ENCODE measurements at regions not wholly inside any gene's neighbourhood (a gene's known extent, or its start where the extent isn't known, plus 50 kb on each side); places are given as distances from the start of the nearest gene placed in this dataset.

DNA sequence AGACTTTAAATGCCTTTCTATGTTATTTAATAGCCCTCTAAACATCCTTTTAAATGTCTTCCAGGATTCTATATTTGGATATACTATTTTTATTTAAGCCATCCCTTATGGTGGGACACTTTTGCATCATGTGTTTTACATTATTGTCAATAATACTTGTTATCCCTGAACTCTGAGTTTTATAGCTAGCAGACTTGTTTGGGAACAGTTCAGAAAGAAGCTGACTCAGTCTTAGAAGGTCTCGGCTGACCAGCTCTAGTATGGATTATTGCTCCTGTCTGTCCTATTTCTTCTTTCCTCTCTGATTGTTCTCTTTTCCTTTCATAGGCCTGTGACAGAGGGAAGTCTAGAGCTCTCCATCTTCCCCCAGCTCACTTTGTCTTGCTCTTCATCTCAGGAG lies 77.3 kb upstream of the CXCR4 start:
- dilution Hi-C loops (cut with MboI; ENCODE audit: extremely low pct_ligation_motif_present, low sequenced_read_pairs), result no loop called here
- no peak overlapping the region for H2AFZ ChIP-seq (ENCODE audit: control insufficient read depth, low read length)
- no peak for FAIRE-seq
- H3K79me2 ChIP-seq (ENCODE audit: control insufficient read depth, insufficient read depth, low read length), result no peaks in the 10 kb centered on the region
- TF ChIP-seq, protein P1, sequence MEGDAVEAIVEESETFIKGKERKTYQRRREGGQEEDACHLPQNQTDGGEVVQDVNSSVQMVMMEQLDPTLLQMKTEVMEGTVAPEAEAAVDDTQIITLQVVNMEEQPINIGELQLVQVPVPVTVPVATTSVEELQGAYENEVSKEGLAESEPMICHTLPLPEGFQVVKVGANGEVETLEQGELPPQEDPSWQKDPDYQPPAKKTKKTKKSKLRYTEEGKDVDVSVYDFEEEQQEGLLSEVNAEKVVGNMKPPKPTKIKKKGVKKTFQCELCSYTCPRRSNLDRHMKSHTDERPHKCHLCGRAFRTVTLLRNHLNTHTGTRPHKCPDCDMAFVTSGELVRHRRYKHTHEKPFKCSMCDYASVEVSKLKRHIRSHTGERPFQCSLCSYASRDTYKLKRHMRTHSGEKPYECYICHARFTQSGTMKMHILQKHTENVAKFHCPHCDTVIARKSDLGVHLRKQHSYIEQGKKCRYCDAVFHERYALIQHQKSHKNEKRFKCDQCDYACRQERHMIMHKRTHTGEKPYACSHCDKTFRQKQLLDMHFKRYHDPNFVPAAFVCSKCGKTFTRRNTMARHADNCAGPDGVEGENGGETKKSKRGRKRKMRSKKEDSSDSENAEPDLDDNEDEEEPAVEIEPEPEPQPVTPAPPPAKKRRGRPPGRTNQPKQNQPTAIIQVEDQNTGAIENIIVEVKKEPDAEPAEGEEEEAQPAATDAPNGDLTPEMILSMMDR (optimal IDR thresholded peaks at IDR 0.05 in 1 of 3, IDR thresholded peaks at IDR 0.05 in 1 of 3, conservative IDR thresholded peaks at IDR 0.05 in 1 of 3; ENCODE audit: extremely low read depth in 1 of 3, insufficient read depth in 2 of 3, low read length in 3 of 3), result no peak
- no peak for TF ChIP-seq EZH2 (IDR thresholded peaks at IDR 0.05; ENCODE audit: low read length)
- DNase-seq (ENCODE audit: low read depth, low spot score), result no peak
- H3K4me2 ChIP-seq (ENCODE audit: control insufficient read depth, extremely low read depth, insufficient read depth, low read depth, low read length), result no peak overlapping the region
- H3K9me3 ChIP-seq (ENCODE audit: control insufficient read depth, low read depth, low read length), result no peaks in the 10 kb centered on the region
- H3K9ac ChIP-seq (ENCODE audit: control insufficient read depth, extremely low read depth, insufficient read depth, low read length), result no peak overlapping the region
- H4K20me1 ChIP-seq (ENCODE audit: control insufficient read depth, extremely low read depth, insufficient read depth, low read length), result no peaks in the 10 kb centered on the region
- no peaks in the 10 kb centered on the region for H3K36me3 ChIP-seq (ENCODE audit: control insufficient read depth in 2 of 2, extremely low read depth in 1 of 2, insufficient read depth in 2 of 2, low read length in 2 of 2)
- H3K4me3 ChIP-seq (ENCODE audit: control insufficient read depth in 2 of 3, extremely low read depth in 1 of 3, insufficient read depth in 2 of 3, low read depth in 1 of 3, low read length in 3 of 3), result no peak overlapping the region
- no peaks in the 10 kb centered on the region for H3K9me1 ChIP-seq (ENCODE audit: control insufficient read depth, extremely low read depth, insufficient read depth, low read length)
- no peaks in the 10 kb centered on the region for H3K27me3 ChIP-seq (ENCODE audit: control insufficient read depth, extremely low read depth, insufficient read depth, low read length)
- no peaks in the 10 kb centered on the region for H3K4me1 ChIP-seq (ENCODE audit: control insufficient read depth, extremely low read depth, insufficient read depth, low read length)
- H3K27ac ChIP-seq (ENCODE audit: control insufficient read depth, insufficient read depth, low read length), result no peak overlapping the region

DNA sequence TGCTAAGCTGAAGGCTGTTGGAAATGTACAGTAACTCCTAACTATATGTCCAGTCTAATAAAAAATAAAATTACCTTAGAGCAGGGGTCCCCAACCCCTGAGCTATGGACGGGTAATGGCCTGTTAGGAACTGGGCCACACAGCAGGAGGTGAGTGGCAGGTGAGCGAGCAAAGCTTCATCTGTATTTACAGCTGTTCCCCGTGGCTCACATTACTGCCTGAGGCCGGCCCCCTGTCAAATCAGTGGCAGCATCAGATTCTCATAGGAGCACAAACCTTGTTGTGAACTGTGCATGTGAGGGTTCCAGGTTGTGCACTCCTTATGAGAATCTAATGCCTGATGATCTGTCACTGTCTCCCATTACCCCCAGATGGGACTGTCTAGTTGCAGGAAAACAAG lies 73.1 kb upstream of the CXCR4 start:
- dilution Hi-C loops (cut with MboI; ENCODE audit: extremely low pct_ligation_motif_present, low sequenced_read_pairs), result no loop called here
- H3K9ac ChIP-seq (ENCODE audit: control insufficient read depth, extremely low read depth, insufficient read depth, low read length), result no peak overlapping the region

More for the DNA sequence above, 73.1 kb upstream of the CXCR4 start:
- H3K4me2 ChIP-seq (ENCODE audit: control insufficient read depth, extremely low read depth, insufficient read depth, low read depth, low read length), result no peak overlapping the region
- H3K4me1 ChIP-seq (ENCODE audit: control insufficient read depth, extremely low read depth, insufficient read depth, low read length), result no peaks in the 10 kb centered on the region
- no peak for TF ChIP-seq EZH2 (IDR thresholded peaks at IDR 0.05; ENCODE audit: low read length)
- TF ChIP-seq, protein P1 (optimal IDR thresholded peaks at IDR 0.05 in 1 of 3, IDR thresholded peaks at IDR 0.05 in 1 of 3, conservative IDR thresholded peaks at IDR 0.05 in 1 of 3; ENCODE audit: extremely low read depth in 1 of 3, insufficient read depth in 2 of 3, low read length in 3 of 3), result no peak
- H3K27ac ChIP-seq (ENCODE audit: control insufficient read depth, insufficient read depth, low read length), result no peak overlapping the region
- FAIRE-seq (no peak), DNase-seq (ENCODE audit: low read depth, low spot score) (no peak)
- no peaks in the 10 kb centered on the region for H4K20me1 ChIP-seq (ENCODE audit: control insufficient read depth, extremely low read depth, insufficient read depth, low read length)
- no peak overlapping the region for H3K4me3 ChIP-seq (ENCODE audit: control insufficient read depth in 2 of 3, extremely low read depth in 1 of 3, insufficient read depth in 2 of 3, low read depth in 1 of 3, low read length in 3 of 3)
- no peaks in the 10 kb centered on the region for H3K9me1 ChIP-seq (ENCODE audit: control insufficient read depth, extremely low read depth, insufficient read depth, low read length)
- H2AFZ ChIP-seq (ENCODE audit: control insufficient read depth, low read length), result no peak overlapping the region
- H3K9me3 ChIP-seq (ENCODE audit: control insufficient read depth, low read depth, low read length), result no peaks in the 10 kb centered on the region
- H3K79me2 ChIP-seq (ENCODE audit: control insufficient read depth, insufficient read depth, low read length), result no peaks in the 10 kb centered on the region
- no peaks in the 10 kb centered on the region for H3K27me3 ChIP-seq (ENCODE audit: control insufficient read depth, extremely low read depth, insufficient read depth, low read length)
- H3K36me3 ChIP-seq (ENCODE audit: control insufficient read depth in 2 of 2, extremely low read depth in 1 of 2, insufficient read depth in 2 of 2, low read length in 2 of 2), result no peaks in the 10 kb centered on the region

All from keratinocyte (primary cell).